Thyroid gland (tissue), 4 donors: ENCODE measurements at regions not wholly inside any gene's neighbourhood (a gene's known extent, or its start where the extent isn't known, plus 50 kb on each side); places are given as distances from the start of the nearest gene placed in this dataset.

Experiments
- POLR2A ChIP-seq, 2 donors: fragments of 450-650 bp; IDR thresholded peaks; one replicate each; pipeline ENCODE4 v1.6.1; 2017; ENCODE audit warnings: antibody characterized with exemption in 2 of 2, mild to moderate bottlenecking in 2 of 2, moderate library complexity in 1 of 2
- TF ChIP-seq, protein P1 (sequence below), 6 experiments: fragments of 200-600 bp in 3 of 6; fragments of 450-650 bp in 3 of 6; sonication (generic) in 3 of 6; IDR thresholded peaks; one replicate each; pipeline ENCODE4 v1.5.1; 2016 to 2019; ENCODE audit warnings: antibody characterized with exemption in 6 of 6, mild to moderate bottlenecking in 2 of 6, inconsistent platforms in 1 of 6, moderate library complexity in 1 of 6

DNA sequence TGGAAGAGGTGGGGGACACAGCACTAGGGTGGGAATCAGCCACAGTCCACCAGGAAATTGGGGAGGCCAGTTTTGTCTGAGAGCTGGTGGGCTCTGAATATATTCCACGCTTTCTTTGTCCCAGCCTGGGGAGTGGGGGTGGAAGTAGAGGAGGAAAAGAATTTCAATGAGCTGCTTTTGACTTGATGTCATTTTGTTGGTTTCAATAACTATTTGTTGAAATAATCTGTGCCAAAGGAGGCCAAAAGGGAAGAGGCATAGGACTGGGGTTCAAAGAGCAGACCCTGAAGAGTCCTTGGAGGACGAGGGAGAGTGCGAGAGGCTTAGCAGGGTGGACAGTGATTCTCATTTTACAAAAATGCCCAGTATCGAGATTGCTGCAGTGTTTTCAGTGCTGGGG, 262.3 kb downstream of the SHQ1 start:
- TF ChIP-seq, protein P1, sequence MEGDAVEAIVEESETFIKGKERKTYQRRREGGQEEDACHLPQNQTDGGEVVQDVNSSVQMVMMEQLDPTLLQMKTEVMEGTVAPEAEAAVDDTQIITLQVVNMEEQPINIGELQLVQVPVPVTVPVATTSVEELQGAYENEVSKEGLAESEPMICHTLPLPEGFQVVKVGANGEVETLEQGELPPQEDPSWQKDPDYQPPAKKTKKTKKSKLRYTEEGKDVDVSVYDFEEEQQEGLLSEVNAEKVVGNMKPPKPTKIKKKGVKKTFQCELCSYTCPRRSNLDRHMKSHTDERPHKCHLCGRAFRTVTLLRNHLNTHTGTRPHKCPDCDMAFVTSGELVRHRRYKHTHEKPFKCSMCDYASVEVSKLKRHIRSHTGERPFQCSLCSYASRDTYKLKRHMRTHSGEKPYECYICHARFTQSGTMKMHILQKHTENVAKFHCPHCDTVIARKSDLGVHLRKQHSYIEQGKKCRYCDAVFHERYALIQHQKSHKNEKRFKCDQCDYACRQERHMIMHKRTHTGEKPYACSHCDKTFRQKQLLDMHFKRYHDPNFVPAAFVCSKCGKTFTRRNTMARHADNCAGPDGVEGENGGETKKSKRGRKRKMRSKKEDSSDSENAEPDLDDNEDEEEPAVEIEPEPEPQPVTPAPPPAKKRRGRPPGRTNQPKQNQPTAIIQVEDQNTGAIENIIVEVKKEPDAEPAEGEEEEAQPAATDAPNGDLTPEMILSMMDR (IDR thresholded peaks at IDR 0.05), result no peak
- TF ChIP-seq POLR2A (IDR thresholded peaks at IDR 0.05), result no peak
